SU-DHL-6 (cell line): ENCODE measurements at regions not wholly inside any gene's neighbourhood (a gene's known extent, or its start where the extent isn't known, plus 50 kb on each side); places are given as distances from the start of the nearest gene placed in this dataset.

ENCODE experiments used
- H2AFZ ChIP-seq: fragments of 200-600 bp; sonication (generic); 2 replicates; pipeline ENCODE4 v1.6.1; 2014; ENCODE audit warnings: low read depth, mild to moderate bottlenecking, moderate library complexity, mixed read lengths, antibody characterized with exemption, low read length; ENCODE audit not compliant: severe bottlenecking
- H3F3A ChIP-seq: fragments of 200-600 bp; shearing (Covaris generic); 2 replicates; pipeline ENCODE4 v1.6.0; 2016; ENCODE audit warnings: antibody characterized with exemption, mild to moderate bottlenecking; ENCODE audit not compliant: insufficient read depth
- H3K27ac ChIP-seq: fragments of 200-600 bp; sonication (generic); 2 replicates; pipeline ENCODE4 v1.5.1; 2016; ENCODE audit warnings: low read depth, mild to moderate bottlenecking, low read length, moderate library complexity, mixed read lengths
- H3K27me3 ChIP-seq: fragments of 200-600 bp; sonication (generic), shearing (Covaris generic); 2 replicates; pipeline ENCODE4 v1.6.0; 2014; ENCODE audit warnings: mild to moderate bottlenecking, low read length
- H3K36me3 ChIP-seq: fragments of 200-600 bp; sonication (generic); 2 replicates; pipeline ENCODE4 v1.6.1; 2014; ENCODE audit warnings: mild to moderate bottlenecking, low read length, mixed read lengths
- H3K4me2 ChIP-seq: fragments of 300-600, 200-600 bp; shearing (Covaris generic), sonication (generic); 2 replicates; pipeline ENCODE4 v1.6.0; 2014; ENCODE audit warnings: low read length, low read depth, mild to moderate bottlenecking; ENCODE audit not compliant: poor library complexity, severe bottlenecking
- H3K4me3 ChIP-seq: fragments of 200-600 bp; sonication (generic); 2 replicates; pipeline ENCODE4 v1.5.1; 2014; ENCODE audit warnings: antibody characterized with exemption, low read length, mild to moderate bottlenecking, mixed read lengths; ENCODE audit not compliant: insufficient read depth, poor library complexity, severe bottlenecking
- H3K79me2 ChIP-seq: fragments of 200-600 bp; sonication (generic); 2 replicates; pipeline ENCODE4 v1.6.1; 2014; ENCODE audit warnings: mild to moderate bottlenecking, low read length, moderate library complexity; ENCODE audit not compliant: insufficient read depth
- H3K9ac ChIP-seq: fragments of 200-600 bp; sonication (generic); 2 replicates; pipeline ENCODE4 v1.7.0; 2014; ENCODE audit warnings: mild to moderate bottlenecking, low read length
- H3K9me2 ChIP-seq: fragments of 200-600 bp; sonication (generic); replicated peaks from 2 replicates; pipeline ENCODE4 v1.6.1; 2014; ENCODE audit warnings: low read length; ENCODE audit not compliant: insufficient read depth
- H3K9me3 ChIP-seq: fragments of 200-600 bp; sonication (generic); 2 replicates; pipeline ENCODE4 v1.6.1; 2014; ENCODE audit warnings: low read length, mixed read lengths; ENCODE audit not compliant: insufficient read depth
- H4K20me1 ChIP-seq: fragments of 200-600 bp; sonication (generic); 2 replicates; pipeline ENCODE4 v1.6.1; 2014; ENCODE audit warnings: low read depth, mild to moderate bottlenecking, antibody characterized with exemption, low read length, moderate library complexity, mixed read lengths
- EZH2phosphoT487 ChIP-seq: fragments of 200-600 bp; sonication (generic), shearing (Covaris generic); conservative IDR thresholded peaks from 2 replicates; pipeline ENCODE4 v1.6.1; 2018; ENCODE audit warnings: mild to moderate bottlenecking, antibody characterized with exemption, low read length, moderate library complexity, mixed read lengths
- TF ChIP-seq, protein P1 (sequence below): fragments of 200-600 bp; sonication (generic); IDR thresholded peaks from one replicate; pipeline ENCODE4 v1.5.1; 2017; ENCODE audit warnings: antibody characterized with exemption, mild to moderate bottlenecking, low read length, moderate library complexity; ENCODE audit not compliant: insufficient read depth, poor library complexity, severe bottlenecking

DNA sequence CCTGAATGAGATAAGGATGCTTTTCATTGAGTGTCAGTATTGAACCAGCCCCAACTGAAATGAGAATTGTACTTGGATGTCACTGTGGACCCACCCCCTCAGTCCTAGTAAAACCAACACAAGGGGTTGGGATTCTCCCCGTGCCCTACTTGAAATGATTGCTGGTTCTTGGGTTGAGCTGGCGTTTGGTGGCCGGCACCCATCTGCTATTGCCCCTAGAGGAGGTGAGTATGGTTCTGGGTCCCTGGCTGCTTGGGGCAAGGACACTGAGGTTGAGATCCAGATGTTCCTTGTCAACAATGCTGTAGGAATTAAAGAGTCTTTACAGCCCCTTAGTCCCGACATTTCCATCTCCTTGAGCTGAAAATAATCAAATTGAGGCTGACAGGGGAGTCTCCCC is 170.0 kb upstream of the ZNF32 start:
- H3F3A ChIP-seq, result no peaks in the 10 kb centered on the region
- no peaks in the 10 kb centered on the region for H3K79me2 ChIP-seq
- H3K9me3 ChIP-seq, result no peaks in the 10 kb centered on the region
- H3K4me3 ChIP-seq, result no peak overlapping the region
- no peaks in the 10 kb centered on the region for H3K27me3 ChIP-seq
- no peak overlapping the region for H3K4me2 ChIP-seq
- no peaks in the 10 kb centered on the region for H3K36me3 ChIP-seq
- no peaks in the 10 kb centered on the region for H3K9me2 ChIP-seq
- H4K20me1 ChIP-seq, result no peaks in the 10 kb centered on the region
- no peak overlapping the region for H3K9ac ChIP-seq
- no peak overlapping the region for H2AFZ ChIP-seq
- H3K27ac ChIP-seq, result no peak overlapping the region
- no peak for TF ChIP-seq EZH2phosphoT487
- TF ChIP-seq, protein P1, sequence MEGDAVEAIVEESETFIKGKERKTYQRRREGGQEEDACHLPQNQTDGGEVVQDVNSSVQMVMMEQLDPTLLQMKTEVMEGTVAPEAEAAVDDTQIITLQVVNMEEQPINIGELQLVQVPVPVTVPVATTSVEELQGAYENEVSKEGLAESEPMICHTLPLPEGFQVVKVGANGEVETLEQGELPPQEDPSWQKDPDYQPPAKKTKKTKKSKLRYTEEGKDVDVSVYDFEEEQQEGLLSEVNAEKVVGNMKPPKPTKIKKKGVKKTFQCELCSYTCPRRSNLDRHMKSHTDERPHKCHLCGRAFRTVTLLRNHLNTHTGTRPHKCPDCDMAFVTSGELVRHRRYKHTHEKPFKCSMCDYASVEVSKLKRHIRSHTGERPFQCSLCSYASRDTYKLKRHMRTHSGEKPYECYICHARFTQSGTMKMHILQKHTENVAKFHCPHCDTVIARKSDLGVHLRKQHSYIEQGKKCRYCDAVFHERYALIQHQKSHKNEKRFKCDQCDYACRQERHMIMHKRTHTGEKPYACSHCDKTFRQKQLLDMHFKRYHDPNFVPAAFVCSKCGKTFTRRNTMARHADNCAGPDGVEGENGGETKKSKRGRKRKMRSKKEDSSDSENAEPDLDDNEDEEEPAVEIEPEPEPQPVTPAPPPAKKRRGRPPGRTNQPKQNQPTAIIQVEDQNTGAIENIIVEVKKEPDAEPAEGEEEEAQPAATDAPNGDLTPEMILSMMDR, result no peak

DNA sequence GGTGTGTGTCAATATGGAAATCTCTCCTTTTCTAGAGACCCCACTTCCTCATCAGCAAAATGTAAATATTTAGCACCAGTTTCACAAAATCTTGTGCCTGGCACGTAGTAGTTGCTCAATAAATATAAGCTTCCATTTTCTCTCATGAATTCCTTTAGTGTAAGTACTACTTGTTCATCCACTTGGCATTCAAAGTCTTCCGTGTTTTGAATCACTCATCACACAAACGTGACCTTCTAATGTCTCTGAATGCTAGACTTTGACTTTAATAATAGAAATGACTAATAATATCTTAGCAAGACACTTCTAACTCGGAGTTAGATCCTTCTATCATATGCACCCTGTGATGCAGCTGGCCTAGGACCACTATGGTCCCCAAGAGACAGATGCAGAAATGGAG is 168.7 kb upstream of the ZNF32 start:
- no peaks in the 10 kb centered on the region for H3K9me2 ChIP-seq
- no peak overlapping the region for H3K4me3 ChIP-seq
- no peak for TF ChIP-seq EZH2phosphoT487
- TF ChIP-seq, protein P1, result no peak
- no peak overlapping the region for H2AFZ ChIP-seq
- no peaks in the 10 kb centered on the region for H3K9me3 ChIP-seq
- no peaks in the 10 kb centered on the region for H3F3A ChIP-seq
- no peak overlapping the region for H3K9ac ChIP-seq
- H4K20me1 ChIP-seq, result no peaks in the 10 kb centered on the region
- no peaks in the 10 kb centered on the region for H3K27me3 ChIP-seq
- no peaks in the 10 kb centered on the region for H3K36me3 ChIP-seq
- H3K27ac ChIP-seq, result no peak overlapping the region
- no peaks in the 10 kb centered on the region for H3K79me2 ChIP-seq
- H3K4me2 ChIP-seq, result no peak overlapping the region

DNA sequence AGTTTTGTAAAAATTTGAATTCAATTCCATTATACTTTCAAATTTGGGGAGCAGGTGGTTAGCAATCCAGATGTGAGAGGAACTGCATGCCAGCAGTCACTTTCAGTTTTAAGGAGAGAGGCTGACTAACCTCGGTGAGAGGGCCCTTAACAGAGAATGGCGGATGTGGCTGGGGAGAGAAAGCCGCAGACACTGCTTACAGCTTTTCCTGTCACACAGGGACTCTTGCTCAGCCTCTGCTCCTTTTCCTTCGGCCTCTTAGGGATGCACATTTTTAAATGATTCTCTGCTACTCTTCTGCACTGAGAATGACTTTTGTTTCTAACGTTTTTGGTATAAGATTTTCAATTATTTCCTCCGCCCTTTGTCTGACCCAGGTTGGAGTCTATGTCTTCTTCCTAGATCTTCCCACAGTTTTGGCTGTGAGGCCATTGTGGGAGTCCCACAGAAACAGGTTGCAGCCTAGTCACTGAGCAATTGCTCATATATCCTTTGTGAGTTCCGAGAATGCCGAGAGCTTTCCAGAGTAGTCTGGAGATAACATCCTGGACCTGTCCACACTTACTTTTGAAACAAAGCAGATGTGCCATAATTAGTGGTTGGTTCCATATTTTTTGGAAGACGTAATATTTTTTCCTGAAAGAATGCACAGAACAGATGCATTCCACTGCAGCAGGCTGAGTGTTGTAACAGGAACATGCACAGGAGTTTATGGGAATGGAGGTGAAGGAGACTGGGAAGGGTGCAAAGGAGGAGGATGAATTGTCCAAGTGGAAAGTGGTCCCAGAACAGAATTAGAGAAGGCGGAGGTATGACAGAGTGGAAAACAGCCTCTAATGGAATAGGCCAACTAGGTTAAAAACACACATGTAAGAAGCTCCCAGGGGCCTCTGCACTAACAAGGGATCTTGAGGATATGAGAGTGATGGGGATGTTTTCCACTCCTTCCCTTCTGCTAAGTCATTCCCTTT is 168.0 kb upstream of the ZNF32 start:
- no peak overlapping the region for H2AFZ ChIP-seq
- no peaks in the 10 kb centered on the region for H3K79me2 ChIP-seq
- no peaks in the 10 kb centered on the region for H3K9me2 ChIP-seq
- H3K9me3 ChIP-seq, result no peaks in the 10 kb centered on the region
- H3K27ac ChIP-seq, result no peak overlapping the region
- no peak for TF ChIP-seq EZH2phosphoT487
- TF ChIP-seq, protein P1, result no peak
- H4K20me1 ChIP-seq, result no peaks in the 10 kb centered on the region
- no peaks in the 10 kb centered on the region for H3K27me3 ChIP-seq
- no peaks in the 10 kb centered on the region for H3K36me3 ChIP-seq
- no peak overlapping the region for H3K9ac ChIP-seq
- no peak overlapping the region for H3K4me2 ChIP-seq
- H3K4me3 ChIP-seq, result no peak overlapping the region
- no peaks in the 10 kb centered on the region for H3F3A ChIP-seq
